ENCODE measurements at regions not wholly inside any gene's neighbourhood (a gene's known extent, or its start where the extent isn't known, plus 50 kb on each side); places are given as distances from the start of the nearest gene placed in this dataset.

DNA sequence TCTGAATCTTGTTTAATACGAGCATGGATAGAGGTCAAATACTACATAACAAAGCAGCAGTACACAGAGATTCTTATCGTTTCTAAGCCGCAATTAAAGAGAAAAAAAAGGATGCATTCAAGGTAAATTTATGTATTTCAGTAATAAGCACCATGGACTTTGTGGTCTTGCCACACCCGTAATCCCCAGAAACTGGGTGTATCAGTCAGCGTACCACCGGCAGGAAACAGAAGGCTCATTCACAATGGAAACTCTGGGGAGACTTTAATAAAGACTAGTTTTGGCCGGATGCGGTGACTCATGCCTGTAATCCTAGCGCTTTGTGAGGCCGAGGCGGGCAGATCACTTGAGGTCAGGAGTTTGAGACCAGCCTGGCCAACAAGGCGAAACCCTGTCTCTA is 81.9 kb upstream of the ZNF280D start (continued):
- TF ChIP-seq, protein P1, sequence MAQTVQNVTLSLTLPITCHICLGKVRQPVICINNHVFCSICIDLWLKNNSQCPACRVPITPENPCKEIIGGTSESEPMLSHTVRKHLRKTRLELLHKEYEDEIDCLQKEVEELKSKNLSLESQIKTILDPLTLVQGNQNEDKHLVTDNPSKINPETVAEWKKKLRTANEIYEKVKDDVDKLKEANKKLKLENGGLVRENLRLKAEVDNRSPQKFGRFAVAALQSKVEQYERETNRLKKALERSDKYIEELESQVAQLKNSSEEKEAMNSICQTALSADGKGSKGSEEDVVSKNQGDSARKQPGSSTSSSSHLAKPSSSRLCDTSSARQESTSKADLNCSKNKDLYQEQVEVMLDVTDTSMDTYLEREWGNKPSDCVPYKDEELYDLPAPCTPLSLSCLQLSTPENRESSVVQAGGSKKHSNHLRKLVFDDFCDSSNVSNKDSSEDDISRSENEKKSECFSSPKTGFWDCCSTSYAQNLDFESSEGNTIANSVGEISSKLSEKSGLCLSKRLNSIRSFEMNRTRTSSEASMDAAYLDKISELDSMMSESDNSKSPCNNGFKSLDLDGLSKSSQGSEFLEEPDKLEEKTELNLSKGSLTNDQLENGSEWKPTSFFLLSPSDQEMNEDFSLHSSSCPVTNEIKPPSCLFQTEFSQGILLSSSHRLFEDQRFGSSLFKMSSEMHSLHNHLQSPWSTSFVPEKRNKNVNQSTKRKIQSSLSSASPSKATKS (CRISPR knock-in tag; IDR thresholded peaks at IDR 0.05), result no peak

DNA sequence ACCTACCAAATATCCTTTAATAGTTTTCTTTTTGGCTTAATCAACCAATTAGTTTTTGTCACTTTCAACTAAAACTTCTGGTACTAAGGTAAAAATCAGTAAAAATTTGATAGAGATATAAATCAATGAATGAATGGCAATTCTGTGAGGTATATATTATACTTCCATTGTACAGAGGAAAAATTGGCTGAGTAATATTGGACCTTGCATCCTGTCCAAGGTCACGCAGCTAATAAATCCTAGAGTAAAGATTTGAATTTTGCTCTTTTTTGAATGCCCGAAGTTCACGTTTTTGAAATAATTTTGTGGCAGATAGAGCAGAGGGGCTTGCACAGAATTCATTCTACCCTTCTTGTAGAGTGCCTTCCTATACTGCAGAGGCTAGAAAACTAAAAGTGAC is 81.1 kb upstream of the ZNF280D start:
- no peak overlapping the region for H3K4me2 ChIP-seq (ENCODE audit: low read depth, low read length)
- no peaks in the 10 kb centered on the region for H4K20me1 ChIP-seq (ENCODE audit: insufficient read depth, low read length)
- peaks cover 17% of the 10 kb centered on the region for H3K4me1 ChIP-seq (ENCODE audit: insufficient read depth, low read length)
- H3K27ac ChIP-seq (ENCODE audit: extremely low read length, insufficient read depth, low read length), result no peak overlapping the region
- H3K27me3 ChIP-seq (ENCODE audit: control insufficient read depth in 1 of 2, insufficient read depth in 2 of 2, low read length in 2 of 2), result no peaks in the 10 kb centered on the region
- no peaks in the 10 kb centered on the region for H3K79me2 ChIP-seq (ENCODE audit: insufficient read depth, low read length)
- ATAC-seq (no peak), FAIRE-seq (no peak), DNase-seq (ENCODE audit: low spot score) (no peak)
- ChIA-PET POLR2A (no interaction called here), CTCF (ENCODE audit: low intra/inter-chr PET ratio, low total read pairs) (no interaction called here)
- H3K9ac ChIP-seq (ENCODE audit: insufficient read depth, low read depth, low read length), result no peak overlapping the region
- in situ Hi-C loops (cut with HindIII; ENCODE audit: extremely low pct_ligation_motif_present, low pct_unique_long_range_greater_than_20kb) (loop anchor here (25.0 kb wide), 1 partner anchor 723 kb away; no protein-coding TSS in a partner anchor), intact Hi-C loops (cut with micrococcal nuclease; ENCODE audit: unreplicated experiment) (no loop called here)
- TF ChIP-seq ZNF543 (CRISPR knock-in tag; IDR thresholded peaks at IDR 0.05) (no peak), PCBP1 (IDR thresholded peaks at IDR 0.05; ENCODE audit: borderline replicate concordance, low read depth, low read length) (no peak), PCBP2 (optimal IDR thresholded peaks at IDR 0.05; ENCODE audit: low read depth, low read length, poor library complexity, severe bottlenecking) (no peak), RBM22 (optimal IDR thresholded peaks at IDR 0.05; ENCODE audit: low read length) (no peak), KLF16 (CRISPR knock-in tag; IDR thresholded peaks at IDR 0.05) (no peak)
- TF ChIP-seq, protein P2, sequence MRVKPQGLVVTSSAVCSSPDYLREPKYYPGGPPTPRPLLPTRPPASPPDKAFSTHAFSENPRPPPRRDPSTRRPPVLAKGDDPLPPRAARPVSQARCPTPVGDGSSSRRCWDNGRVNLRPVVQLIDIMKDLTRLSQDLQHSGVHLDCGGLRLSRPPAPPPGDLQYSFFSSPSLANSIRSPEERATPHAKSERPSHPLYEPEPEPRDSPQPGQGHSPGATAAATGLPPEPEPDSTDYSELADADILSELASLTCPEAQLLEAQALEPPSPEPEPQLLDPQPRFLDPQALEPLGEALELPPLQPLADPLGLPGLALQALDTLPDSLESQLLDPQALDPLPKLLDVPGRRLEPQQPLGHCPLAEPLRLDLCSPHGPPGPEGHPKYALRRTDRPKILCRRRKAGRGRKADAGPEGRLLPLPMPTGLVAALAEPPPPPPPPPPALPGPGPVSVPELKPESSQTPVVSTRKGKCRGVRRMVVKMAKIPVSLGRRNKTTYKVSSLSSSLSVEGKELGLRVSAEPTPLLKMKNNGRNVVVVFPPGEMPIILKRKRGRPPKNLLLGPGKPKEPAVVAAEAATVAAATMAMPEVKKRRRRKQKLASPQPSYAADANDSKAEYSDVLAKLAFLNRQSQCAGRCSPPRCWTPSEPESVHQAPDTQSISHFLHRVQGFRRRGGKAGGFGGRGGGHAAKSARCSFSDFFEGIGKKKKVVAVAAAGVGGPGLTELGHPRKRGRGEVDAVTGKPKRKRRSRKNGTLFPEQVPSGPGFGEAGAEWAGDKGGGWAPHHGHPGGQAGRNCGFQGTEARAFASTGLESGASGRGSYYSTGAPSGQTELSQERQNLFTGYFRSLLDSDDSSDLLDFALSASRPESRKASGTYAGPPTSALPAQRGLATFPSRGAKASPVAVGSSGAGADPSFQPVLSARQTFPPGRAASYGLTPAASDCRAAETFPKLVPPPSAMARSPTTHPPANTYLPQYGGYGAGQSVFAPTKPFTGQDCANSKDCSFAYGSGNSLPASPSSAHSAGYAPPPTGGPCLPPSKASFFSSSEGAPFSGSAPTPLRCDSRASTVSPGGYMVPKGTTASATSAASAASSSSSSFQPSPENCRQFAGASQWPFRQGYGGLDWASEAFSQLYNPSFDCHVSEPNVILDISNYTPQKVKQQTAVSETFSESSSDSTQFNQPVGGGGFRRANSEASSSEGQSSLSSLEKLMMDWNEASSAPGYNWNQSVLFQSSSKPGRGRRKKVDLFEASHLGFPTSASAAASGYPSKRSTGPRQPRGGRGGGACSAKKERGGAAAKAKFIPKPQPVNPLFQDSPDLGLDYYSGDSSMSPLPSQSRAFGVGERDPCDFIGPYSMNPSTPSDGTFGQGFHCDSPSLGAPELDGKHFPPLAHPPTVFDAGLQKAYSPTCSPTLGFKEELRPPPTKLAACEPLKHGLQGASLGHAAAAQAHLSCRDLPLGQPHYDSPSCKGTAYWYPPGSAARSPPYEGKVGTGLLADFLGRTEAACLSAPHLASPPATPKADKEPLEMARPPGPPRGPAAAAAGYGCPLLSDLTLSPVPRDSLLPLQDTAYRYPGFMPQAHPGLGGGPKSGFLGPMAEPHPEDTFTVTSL (CRISPR knock-in tag; IDR thresholded peaks at IDR 0.05; ENCODE audit: borderline replicate concordance), result no peak
- TF ChIP-seq, protein P3, sequence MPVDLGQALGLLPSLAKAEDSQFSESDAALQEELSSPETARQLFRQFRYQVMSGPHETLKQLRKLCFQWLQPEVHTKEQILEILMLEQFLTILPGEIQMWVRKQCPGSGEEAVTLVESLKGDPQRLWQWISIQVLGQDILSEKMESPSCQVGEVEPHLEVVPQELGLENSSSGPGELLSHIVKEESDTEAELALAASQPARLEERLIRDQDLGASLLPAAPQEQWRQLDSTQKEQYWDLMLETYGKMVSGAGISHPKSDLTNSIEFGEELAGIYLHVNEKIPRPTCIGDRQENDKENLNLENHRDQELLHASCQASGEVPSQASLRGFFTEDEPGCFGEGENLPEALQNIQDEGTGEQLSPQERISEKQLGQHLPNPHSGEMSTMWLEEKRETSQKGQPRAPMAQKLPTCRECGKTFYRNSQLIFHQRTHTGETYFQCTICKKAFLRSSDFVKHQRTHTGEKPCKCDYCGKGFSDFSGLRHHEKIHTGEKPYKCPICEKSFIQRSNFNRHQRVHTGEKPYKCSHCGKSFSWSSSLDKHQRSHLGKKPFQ (CRISPR knock-in tag; IDR thresholded peaks at IDR 0.05; ENCODE audit: insufficient replicate concordance), result no peak
- no peaks in the 10 kb centered on the region for H3K9me3 ChIP-seq (ENCODE audit: low read length)
- no peak overlapping the region for H2AFZ ChIP-seq (ENCODE audit: low read length)
- no TSS peak for BruUV-seq (replicated peaks)
- 27% methylated on average over 3 of the region's 3 CpGs for WGBS (ENCODE audit: low lambda C conversion rate)
- H3K4me3 ChIP-seq (replicated peaks in 1 of 3; ENCODE audit: insufficient read depth in 1 of 3, low read depth in 2 of 3, low read length in 3 of 3), result no peak overlapping the region
- no peaks in the 10 kb centered on the region for H3K36me3 ChIP-seq (replicated peaks in 1 of 2; ENCODE audit: control insufficient read depth in 1 of 2, insufficient read depth in 2 of 2, low read length in 2 of 2)
